ENCODE measurements at regions not wholly inside any gene's neighbourhood (a gene's known extent, or its start where the extent isn't known, plus 50 kb on each side); places are given as distances from the start of the nearest gene placed in this dataset.

DNA sequence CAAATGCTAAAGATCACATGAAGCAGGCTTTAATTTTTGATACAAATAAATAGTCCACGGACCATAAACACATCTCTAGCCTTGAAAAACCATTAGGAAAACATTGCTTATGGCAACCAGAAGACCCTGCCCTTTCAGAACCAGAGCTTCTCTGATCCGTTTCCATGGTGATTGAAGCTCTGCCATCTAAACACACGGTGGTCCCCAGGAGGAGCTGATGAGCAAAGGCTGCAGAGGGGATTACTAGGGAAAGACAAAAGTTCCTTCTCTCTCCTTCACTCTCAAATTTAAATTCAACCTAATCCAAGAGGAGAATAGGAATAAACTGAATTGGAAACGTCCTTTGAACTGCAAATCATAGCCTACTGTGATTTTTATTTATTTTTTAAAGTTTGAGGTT, 122.0 kb upstream of the ATP10A start:
- no peaks in the 10 kb centered on the region for H3K27me3 ChIP-seq (ENCODE audit: insufficient read depth, low read depth, low read length)
- H3K27ac ChIP-seq (ENCODE audit: low read length): peak overlapping the region; percentile 75
- H3K9me3 ChIP-seq (ENCODE audit: low read length): no peaks in the 10 kb centered on the region
- H3K9ac ChIP-seq (ENCODE audit: low read length): peak overlapping the region; percentile 51
- no peaks in the 10 kb centered on the region for H3K79me2 ChIP-seq (replicated peaks; ENCODE audit: insufficient read depth, low read length)
- H3K4me2 ChIP-seq (ENCODE audit: low read length): peak overlapping the region; percentile 49
- peak overlapping the region; percentile 12 for H3K4me3 ChIP-seq (ENCODE audit: low read length)
- peak overlapping the region; percentile 58 for H2AFZ ChIP-seq (ENCODE audit: low read depth, low read length)
- no peaks in the 10 kb centered on the region for H3K9me2 ChIP-seq (ENCODE audit: insufficient read depth, low read length)
- TF ChIP-seq REST (IDR thresholded peaks at IDR 0.05; ENCODE audit: borderline replicate concordance) (no peak), EP300 (conservative IDR thresholded peaks at IDR 0.05; ENCODE audit: poor library complexity, severe bottlenecking) (peak; percentile 62), SMC3 (conservative IDR thresholded peaks at IDR 0.05; ENCODE audit: poor library complexity) (peak; percentile 39), TAF1 (IDR thresholded peaks at IDR 0.05; ENCODE audit: low read depth) (no peak), RAD21 (conservative IDR thresholded peaks at IDR 0.05) (peak; percentile 48), CTCF (IDR thresholded peaks at IDR 0.05; ENCODE audit: poor library complexity, severe bottlenecking) (no peak), EZH2 (IDR thresholded peaks at IDR 0.05; ENCODE audit: borderline replicate concordance, insufficient read depth, low read length, poor library complexity, severe bottlenecking) (no peak), POLR2AphosphoS5 (IDR thresholded peaks at IDR 0.05) (no peak), MXI1 (conservative IDR thresholded peaks at IDR 0.05; ENCODE audit: poor library complexity, severe bottlenecking) (no peak)
- H3K36me3 ChIP-seq (ENCODE audit: insufficient read depth, low read length): no peaks in the 10 kb centered on the region
- H4K20me1 ChIP-seq (ENCODE audit: insufficient read depth): no peaks in the 10 kb centered on the region
- H3F3A ChIP-seq (ENCODE audit: insufficient read depth, low read length, poor library complexity, severe bottlenecking): no peaks in the 10 kb centered on the region

GRCh38 chr15:25982736-25983135, 119.6 kb upstream of the ATP10A start:
- Histone ChIP-seq H3K9ac (ENCODE audit: low read length) (no peak overlapping the region), H4K20me1 (ENCODE audit: insufficient read depth) (no peaks in the 10 kb centered on the region), H3K9me3 (ENCODE audit: low read length) (no peaks in the 10 kb centered on the region), H3F3A (ENCODE audit: insufficient read depth, low read length, poor library complexity, severe bottlenecking) (no peaks in the 10 kb centered on the region), H3K4me3 (ENCODE audit: low read length) (no peak overlapping the region), H3K9me2 (ENCODE audit: insufficient read depth, low read length) (no peaks in the 10 kb centered on the region), H3K79me2 (replicated peaks; ENCODE audit: insufficient read depth, low read length) (no peaks in the 10 kb centered on the region), H3K36me3 (ENCODE audit: insufficient read depth, low read length) (no peaks in the 10 kb centered on the region), H3K4me2 (ENCODE audit: low read length) (no peak overlapping the region), H2AFZ (ENCODE audit: low read depth, low read length) (no peak overlapping the region), H3K27me3 (ENCODE audit: insufficient read depth, low read depth, low read length) (no peaks in the 10 kb centered on the region), H3K27ac (ENCODE audit: low read length) (no peak overlapping the region)
- TF ChIP-seq EP300 (conservative IDR thresholded peaks at IDR 0.05; ENCODE audit: poor library complexity, severe bottlenecking): no peak
- no peak for TF ChIP-seq MXI1 (conservative IDR thresholded peaks at IDR 0.05; ENCODE audit: poor library complexity, severe bottlenecking)
- TF ChIP-seq EZH2 (IDR thresholded peaks at IDR 0.05; ENCODE audit: borderline replicate concordance, insufficient read depth, low read length, poor library complexity, severe bottlenecking): no peak
- TF ChIP-seq TAF1 (IDR thresholded peaks at IDR 0.05; ENCODE audit: low read depth): no peak
- TF ChIP-seq POLR2AphosphoS5 (IDR thresholded peaks at IDR 0.05): no peak
- no peak for TF ChIP-seq SMC3 (conservative IDR thresholded peaks at IDR 0.05; ENCODE audit: poor library complexity)
- TF ChIP-seq REST (IDR thresholded peaks at IDR 0.05; ENCODE audit: borderline replicate concordance): no peak
- TF ChIP-seq RAD21 (conservative IDR thresholded peaks at IDR 0.05): no peak
- no peak for TF ChIP-seq CTCF (IDR thresholded peaks at IDR 0.05; ENCODE audit: poor library complexity, severe bottlenecking)

Measured in neural cell (in vitro differentiated cells).